Caco-2 (cell line): ENCODE measurements at regions not wholly inside any gene's neighbourhood (a gene's known extent, or its start where the extent isn't known, plus 50 kb on each side); places are given as distances from the start of the nearest gene placed in this dataset.

Source experiments
- BruUV-seq: library from RNA; stranded (reverse); fragments of 400-500 nt; replicated peaks from 2 replicates; lab custom pipeline; 2021; lab: Mats Ljungman, UMichigan
- CTCF ChIA-PET: fragments of 300-600 bp; sonication (Branson Sonifier 250); formaldehyde crosslinking; loops from one replicate; lab custom pipeline; 2022; ENCODE audit warnings: antibody characterized with exemption; lab: Charles Lee
- POLR2A ChIA-PET: fragments of 300-600 bp; sonication (Branson Sonifier 250); formaldehyde crosslinking; loops from one replicate; lab custom pipeline; 2022; ENCODE audit warnings: antibody characterized with exemption; lab: Charles Lee
- DNase-seq, 2 experiments: peaks; one replicate each; pipeline versions ENCODE4 v3.0.0 to v3.0.0-alpha.2; 2020 to 2022
- H3K27me3 ChIP-seq: replicated peaks from 2 replicates; pipeline ENCODE4 v1.6.0; 2011; ENCODE audit warnings: low read length; ENCODE audit not compliant: control insufficient read depth, insufficient read depth
- H3K36me3 ChIP-seq: 2 replicates; pipeline ENCODE4 v1.5.1; 2011; ENCODE audit warnings: low read length; ENCODE audit not compliant: control insufficient read depth, insufficient read depth
- H3K4me1 ChIP-seq: fragments of 250-450 bp; sonication (Bioruptor Pico); 2 replicates; pipeline ENCODE4 v1.5.1; 2020; ENCODE audit warnings: mild to moderate bottlenecking
- H3K4me3 ChIP-seq: 2 replicates; pipeline ENCODE4 v1.5.1; 2011; ENCODE audit warnings: low read depth, mild to moderate bottlenecking, control low read depth, low read length
- H3K9me3 ChIP-seq: fragments of 250-450 bp; sonication (Bioruptor Pico); 2 replicates; pipeline ENCODE4 v1.5.1; 2020; ENCODE audit warnings: mild to moderate bottlenecking, moderate library complexity
- H3K27ac Mint-ChIP-seq: one replicate; pipeline ENCODE4 v1.8.0; 2022; ENCODE audit warnings: mixed read lengths; ENCODE audit not compliant: unreplicated experiment
- H3K27me3 Mint-ChIP-seq: one replicate; pipeline ENCODE4 v1.8.0; 2022; ENCODE audit warnings: mixed read lengths; ENCODE audit not compliant: insufficient read depth, unreplicated experiment
- H3K36me3 Mint-ChIP-seq: one replicate; pipeline ENCODE4 v1.8.0; 2022; ENCODE audit warnings: mild to moderate bottlenecking, mixed read lengths; ENCODE audit not compliant: insufficient read depth, unreplicated experiment
- H3K4me1 Mint-ChIP-seq: one replicate; pipeline ENCODE4 v1.8.0; 2022; ENCODE audit warnings: low read depth, mixed read lengths; ENCODE audit not compliant: unreplicated experiment
- H3K4me3 Mint-ChIP-seq: one replicate; pipeline ENCODE4 v1.8.0; 2022; ENCODE audit warnings: mild to moderate bottlenecking, moderate library complexity, mixed read lengths; ENCODE audit not compliant: unreplicated experiment
- H3K9me3 Mint-ChIP-seq: one replicate; pipeline ENCODE4 v1.8.0; 2022; ENCODE audit warnings: mixed read lengths; ENCODE audit not compliant: unreplicated experiment
- intact Hi-C: fragments of 100-400 bp; cut with micrococcal nuclease; formaldehyde crosslinking; loops from one replicate; pipeline ENCODE4 v1.10.0; 2022; ENCODE audit not compliant: unreplicated experiment
- TF ChIP-seq, protein P1 (sequence below), 2 experiments: fragments of 200-600 bp in 1 of 2; IDR thresholded peaks; 1 replicate in 1 of 2; 2 replicates in 1 of 2; pipeline versions ENCODE4 v1.5.1 to v1.8.0; 2011 to 2022; ENCODE audit warnings: antibody characterized with exemption in 1 of 2, control low read depth in 1 of 2, inconsistent platforms in 1 of 2, low read depth in 1 of 2, low read length in 1 of 2, mild to moderate bottlenecking in 1 of 2, moderate library complexity in 1 of 2; ENCODE audit not compliant: insufficient read depth in 1 of 2, severe bottlenecking in 1 of 2, unreplicated experiment in 1 of 2

DNA sequence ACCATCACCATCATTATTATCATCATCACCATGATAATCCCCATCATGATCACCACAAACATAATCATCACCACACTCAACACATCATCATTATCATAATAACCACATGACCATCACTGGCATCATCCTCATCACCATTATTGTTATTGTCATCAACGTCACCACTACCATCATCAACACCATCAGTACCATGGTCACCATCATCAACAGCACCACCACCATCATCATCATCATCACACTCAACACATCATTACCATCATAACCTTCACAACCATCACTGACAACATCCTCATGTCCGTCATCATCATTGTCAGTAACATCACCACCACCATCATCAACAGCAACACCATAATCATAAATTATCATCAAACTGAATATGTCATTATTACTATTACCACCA lies 73.2 kb downstream of the MBD3L1 start:
- Mint-ChIP-seq H3K4me1 (no peaks in the 10 kb centered on the region), H3K9me3 (no peaks in the 10 kb centered on the region), H3K27me3 (no peaks in the 10 kb centered on the region), H3K27ac (no peak overlapping the region), H3K36me3 (no peaks in the 10 kb centered on the region), H3K4me3 (no peak overlapping the region)
- POLR2A ChIA-PET = no interaction called here
- H3K36me3 ChIP-seq = no peaks in the 10 kb centered on the region
- H3K9me3 ChIP-seq = no peaks in the 10 kb centered on the region
- CTCF ChIA-PET = no interaction called here
- no peaks in the 10 kb centered on the region for H3K4me1 ChIP-seq
- intact Hi-C loops = no loop called here
- no peaks in the 10 kb centered on the region for H3K27me3 ChIP-seq
- TF ChIP-seq, protein P1, sequence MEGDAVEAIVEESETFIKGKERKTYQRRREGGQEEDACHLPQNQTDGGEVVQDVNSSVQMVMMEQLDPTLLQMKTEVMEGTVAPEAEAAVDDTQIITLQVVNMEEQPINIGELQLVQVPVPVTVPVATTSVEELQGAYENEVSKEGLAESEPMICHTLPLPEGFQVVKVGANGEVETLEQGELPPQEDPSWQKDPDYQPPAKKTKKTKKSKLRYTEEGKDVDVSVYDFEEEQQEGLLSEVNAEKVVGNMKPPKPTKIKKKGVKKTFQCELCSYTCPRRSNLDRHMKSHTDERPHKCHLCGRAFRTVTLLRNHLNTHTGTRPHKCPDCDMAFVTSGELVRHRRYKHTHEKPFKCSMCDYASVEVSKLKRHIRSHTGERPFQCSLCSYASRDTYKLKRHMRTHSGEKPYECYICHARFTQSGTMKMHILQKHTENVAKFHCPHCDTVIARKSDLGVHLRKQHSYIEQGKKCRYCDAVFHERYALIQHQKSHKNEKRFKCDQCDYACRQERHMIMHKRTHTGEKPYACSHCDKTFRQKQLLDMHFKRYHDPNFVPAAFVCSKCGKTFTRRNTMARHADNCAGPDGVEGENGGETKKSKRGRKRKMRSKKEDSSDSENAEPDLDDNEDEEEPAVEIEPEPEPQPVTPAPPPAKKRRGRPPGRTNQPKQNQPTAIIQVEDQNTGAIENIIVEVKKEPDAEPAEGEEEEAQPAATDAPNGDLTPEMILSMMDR (IDR thresholded peaks at IDR 0.05; ENCODE audit: insufficient read depth in 1 of 2, low read depth in 1 of 2, low read length in 1 of 2, severe bottlenecking in 1 of 2, unreplicated experiment in 1 of 2) = no peak
- H3K4me3 ChIP-seq = no peak overlapping the region
- BruUV-seq = no TSS peak
- DNase-seq = no peak

DNA sequence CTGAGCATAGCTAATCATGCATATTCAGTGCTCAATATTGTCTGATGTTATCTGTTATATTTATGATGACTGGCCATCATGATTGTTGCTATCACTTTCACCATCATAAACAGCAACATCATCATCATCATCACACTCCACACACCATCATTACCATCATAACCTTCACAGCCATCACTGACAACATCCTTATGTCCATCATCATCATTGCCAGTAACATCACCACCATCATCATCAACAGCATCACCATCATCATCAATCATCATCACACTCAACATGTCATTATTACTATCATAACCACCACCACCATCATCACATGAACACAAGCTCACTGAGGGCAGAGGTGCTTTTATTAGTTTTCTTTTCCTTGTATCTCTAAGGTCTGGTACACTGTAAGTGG lies 75.9 kb downstream of the MBD3L1 start:
- Mint-ChIP-seq H3K9me3 (no peaks in the 10 kb centered on the region), H3K4me3 (no peak overlapping the region), H3K36me3 (no peaks in the 10 kb centered on the region), H3K27ac (no peak overlapping the region), H3K4me1 (no peaks in the 10 kb centered on the region), H3K27me3 (no peaks in the 10 kb centered on the region)
- intact Hi-C loops = no loop called here
- POLR2A ChIA-PET = no interaction called here
- CTCF ChIA-PET = no interaction called here
- H3K9me3 ChIP-seq = no peaks in the 10 kb centered on the region
- H3K36me3 ChIP-seq = no peaks in the 10 kb centered on the region
- no peaks in the 10 kb centered on the region for H3K4me1 ChIP-seq
- no peak overlapping the region for H3K4me3 ChIP-seq
- no peak for DNase-seq
- TF ChIP-seq, protein P1 (IDR thresholded peaks at IDR 0.05; ENCODE audit: insufficient read depth in 1 of 2, low read depth in 1 of 2, low read length in 1 of 2, severe bottlenecking in 1 of 2, unreplicated experiment in 1 of 2) = no peak
- H3K27me3 ChIP-seq = no peaks in the 10 kb centered on the region
- BruUV-seq = no TSS peak

DNA sequence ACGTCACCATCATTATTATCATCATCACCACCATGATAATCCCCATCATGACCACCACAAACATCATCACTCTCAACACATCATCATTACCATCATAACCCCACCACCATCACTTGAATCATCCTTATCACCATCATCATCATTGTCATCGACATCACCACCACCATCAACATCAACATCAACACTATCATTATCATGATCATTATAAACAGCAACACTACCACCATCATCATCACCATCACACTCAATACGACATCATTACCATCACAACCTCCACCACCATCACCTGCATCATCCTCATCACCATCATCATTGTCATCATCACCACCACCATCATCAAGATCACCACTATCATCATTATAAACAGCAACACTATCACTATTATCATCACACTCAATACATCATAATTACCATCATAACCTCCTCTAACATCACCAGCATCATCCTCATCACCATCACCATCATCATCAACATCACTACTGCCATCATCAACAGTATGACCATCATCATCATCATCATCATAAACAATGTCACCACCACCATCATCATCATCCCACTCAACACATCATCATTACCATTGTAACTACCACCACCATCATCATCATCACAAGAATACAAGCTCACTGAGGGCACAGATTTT lies 78.7 kb downstream of the MBD3L1 start:
- Mint-ChIP-seq H3K27ac (no peak overlapping the region), H3K9me3 (peaks cover 10% of the 10 kb centered on the region), H3K4me3 (no peak overlapping the region), H3K27me3 (no peaks in the 10 kb centered on the region), H3K4me1 (no peaks in the 10 kb centered on the region), H3K36me3 (no peaks in the 10 kb centered on the region)
- Histone ChIP-seq H3K36me3 (no peaks in the 10 kb centered on the region), H3K4me3 (no peak overlapping the region), H3K9me3 (no peaks in the 10 kb centered on the region), H3K27me3 (no peaks in the 10 kb centered on the region), H3K4me1 (no peaks in the 10 kb centered on the region)
- CTCF ChIA-PET = no interaction called here
- no TSS peak for BruUV-seq
- TF ChIP-seq, protein P1 (IDR thresholded peaks at IDR 0.05; ENCODE audit: insufficient read depth in 1 of 2, low read depth in 1 of 2, low read length in 1 of 2, severe bottlenecking in 1 of 2, unreplicated experiment in 1 of 2) = no peak
- no peak for DNase-seq
- POLR2A ChIA-PET = no interaction called here
- intact Hi-C loops = no loop called here
